H9 (cell line): ENCODE measurements at regions not wholly inside any gene's neighbourhood (a gene's known extent, or its start where the extent isn't known, plus 50 kb on each side); places are given as distances from the start of the nearest gene placed in this dataset.

Source experiments
- DNase-seq: peaks from one replicate; pipeline ENCODE4 v3.0.0-alpha.2; 2017
- H2AFZ ChIP-seq: one replicate; pipeline ENCODE4 v1.6.1; 2013; ENCODE audit warnings: mild to moderate bottlenecking, low read length, control low read depth, moderate library complexity
- H2AK5ac ChIP-seq: 2 replicates; pipeline ENCODE4 v1.6.1; 2013; ENCODE audit warnings: low read length, control low read depth, mixed read lengths; ENCODE audit not compliant: insufficient read length
- H2BK120ac ChIP-seq: one replicate; pipeline ENCODE4 v1.6.1; 2013; ENCODE audit warnings: low read depth, mild to moderate bottlenecking, low read length, control low read depth, inconsistent platforms; ENCODE audit not compliant: poor library complexity, severe bottlenecking
- H2BK12ac ChIP-seq: 2 replicates; pipeline ENCODE4 v1.6.1; 2013; ENCODE audit warnings: low read length, control low read depth, mixed read lengths, low read depth; ENCODE audit not compliant: insufficient read length
- H2BK15ac ChIP-seq: 2 replicates; pipeline ENCODE4 v1.6.1; 2013; ENCODE audit warnings: low read depth, low read length, control low read depth
- H2BK20ac ChIP-seq: one replicate; pipeline ENCODE4 v1.6.1; 2013; ENCODE audit warnings: low read depth, mild to moderate bottlenecking, low read length, control low read depth, inconsistent platforms; ENCODE audit not compliant: poor library complexity, severe bottlenecking
- H2BK5ac ChIP-seq: 2 replicates; pipeline ENCODE4 v1.6.1; 2013; ENCODE audit warnings: low read length, control low read depth, mixed read lengths; ENCODE audit not compliant: insufficient read length
- H3K14ac ChIP-seq: 2 replicates; pipeline ENCODE4 v1.6.1; 2013; ENCODE audit warnings: low read length, control low read depth; ENCODE audit not compliant: insufficient read depth
- H3K18ac ChIP-seq: 2 replicates; pipeline ENCODE4 v1.6.1; 2013; ENCODE audit warnings: low read depth, mild to moderate bottlenecking, mixed read lengths, low read length, control low read depth; ENCODE audit not compliant: insufficient read length
- H3K23ac ChIP-seq: 2 replicates; pipeline ENCODE4 v1.6.1; 2013; ENCODE audit warnings: low read length, control low read depth, mixed read lengths, low read depth; ENCODE audit not compliant: insufficient read length
- H3K23me2 ChIP-seq: 2 replicates; pipeline ENCODE4 v1.6.1; 2013; ENCODE audit warnings: low read depth, mild to moderate bottlenecking, mixed read lengths, low read length, control low read depth; ENCODE audit not compliant: insufficient read length, poor library complexity, severe bottlenecking
- H3K27ac ChIP-seq: 2 replicates; pipeline ENCODE4 v1.5.1; 2013; ENCODE audit warnings: low read length, control low read depth, mixed read lengths, low read depth; ENCODE audit not compliant: insufficient read length
- H3K27me3 ChIP-seq: 2 replicates; pipeline ENCODE4 v1.6.1; 2013; ENCODE audit warnings: low read length, control low read depth, inconsistent platforms; ENCODE audit not compliant: insufficient read depth
- H3K4ac ChIP-seq: 2 replicates; pipeline ENCODE4 v1.6.1; 2013; ENCODE audit warnings: low read depth, mild to moderate bottlenecking, control low read depth, inconsistent platforms, low read length, moderate library complexity
- H3K4me1 ChIP-seq: 2 replicates; pipeline ENCODE4 v1.6.1; 2013; ENCODE audit warnings: low read length, control low read depth, inconsistent platforms; ENCODE audit not compliant: insufficient read depth
- H3K4me2 ChIP-seq: 2 replicates; pipeline ENCODE4 v1.6.1; 2013; ENCODE audit warnings: low read length, control low read depth, mixed read lengths; ENCODE audit not compliant: insufficient read length, insufficient read depth
- H3K56ac ChIP-seq: 2 replicates; pipeline ENCODE4 v1.6.1; 2013; ENCODE audit warnings: low read depth, mild to moderate bottlenecking, mixed read lengths, low read length, control low read depth; ENCODE audit not compliant: insufficient read length
- H3K79me1 ChIP-seq: 2 replicates; pipeline ENCODE4 v1.6.1; 2013; ENCODE audit warnings: low read depth, mild to moderate bottlenecking, moderate library complexity, low read length, control low read depth, inconsistent platforms; ENCODE audit not compliant: insufficient read depth, poor library complexity, severe bottlenecking
- H3K79me2 ChIP-seq: 2 replicates; pipeline ENCODE4 v1.6.1; 2013; ENCODE audit warnings: low read length, control low read depth, inconsistent platforms; ENCODE audit not compliant: insufficient read depth
- H3K9ac ChIP-seq: 2 replicates; pipeline ENCODE4 v1.6.1; 2013; ENCODE audit warnings: low read length, control low read depth, mixed read lengths; ENCODE audit not compliant: insufficient read length; ENCODE audit errors: extremely low read depth
- H3K9me3 ChIP-seq: one replicate; pipeline ENCODE4 v1.6.1; 2013; ENCODE audit warnings: low read depth, low read length, inconsistent platforms; ENCODE audit not compliant: control insufficient read depth
- H3T11ph ChIP-seq: one replicate; pipeline ENCODE4 v1.6.1; 2013; ENCODE audit warnings: mild to moderate bottlenecking, low read length, control low read depth, inconsistent platforms
- H4K20me1 ChIP-seq: one replicate; pipeline ENCODE4 v1.6.1; 2013; ENCODE audit not compliant: control insufficient read depth, insufficient read length, insufficient read depth
- H4K5ac ChIP-seq: 2 replicates; pipeline ENCODE4 v1.6.1; 2013; ENCODE audit warnings: low read depth, mild to moderate bottlenecking, mixed read lengths, low read length, control low read depth; ENCODE audit not compliant: insufficient read length
- H4K8ac ChIP-seq: replicated peaks from 2 replicates; pipeline ENCODE4 v1.6.1; 2013; ENCODE audit warnings: low read length, control low read depth, mixed read lengths, low read depth; ENCODE audit not compliant: insufficient read length
- H4K91ac ChIP-seq: 2 replicates; pipeline ENCODE4 v1.6.1; 2013; ENCODE audit warnings: low read depth, mild to moderate bottlenecking, moderate library complexity, mixed read lengths, low read length, control low read depth; ENCODE audit not compliant: insufficient read length
- H3K27ac Mint-ChIP-seq, 3 experiments: 2 replicates in 2 of 3; 3 replicates in 1 of 3; pipeline ENCODE4 v1.8.0; 2020 to 2021; ENCODE audit warnings: mixed read lengths in 3 of 3, mild to moderate bottlenecking in 1 of 3, moderate library complexity in 1 of 3
- H3K27me3 Mint-ChIP-seq: 2 replicates; pipeline ENCODE4 v1.8.0; 2021; ENCODE audit warnings: low read depth, mild to moderate bottlenecking, moderate library complexity, mixed read lengths
- H3K36me3 Mint-ChIP-seq, 3 experiments: 2 replicates in 2 of 3; 3 replicates in 1 of 3; pipeline ENCODE4 v1.8.0; 2020 to 2021; ENCODE audit warnings: low read depth in 3 of 3, mixed read lengths in 3 of 3; ENCODE audit not compliant: insufficient read depth in 1 of 3
- H3K4me1 Mint-ChIP-seq, 2 experiments: 2 replicates each; pipeline ENCODE4 v1.8.0; 2020; ENCODE audit warnings: mixed read lengths in 2 of 2
- H3K4me3 Mint-ChIP-seq, 2 experiments: 2 replicates in 1 of 2; 3 replicates in 1 of 2; pipeline ENCODE4 v1.8.0; 2020 to 2021; ENCODE audit warnings: mild to moderate bottlenecking in 2 of 2, mixed read lengths in 2 of 2, moderate library complexity in 1 of 2
- H3K9me3 Mint-ChIP-seq, 2 experiments: 2 replicates in 1 of 2; 3 replicates in 1 of 2; pipeline ENCODE4 v1.8.0; 2020; ENCODE audit warnings: mild to moderate bottlenecking in 2 of 2, mixed read lengths in 2 of 2, moderate library complexity in 1 of 2
- CTCF ChIP-seq: fragments of 200-600 bp; sonication (generic); conservative IDR thresholded peaks from 3 replicates; pipeline ENCODE4 v1.8.0; 2021; ENCODE audit warnings: antibody characterized with exemption, mild to moderate bottlenecking
- WGBS: extraction: QIAGEN DNeasy Blood & Tissue Kit; methylation state at CpG from one replicate; pipeline ENCODE4 v1.1.7; 2013; ENCODE audit warnings: missing lambda C conversion rate, low lambda C conversion rate, mixed read lengths; ENCODE audit not compliant: insufficient read length; ENCODE audit errors: extremely low coverage; 5-methylcytosine and 5-hydroxymethylcytosine counted together

DNA sequence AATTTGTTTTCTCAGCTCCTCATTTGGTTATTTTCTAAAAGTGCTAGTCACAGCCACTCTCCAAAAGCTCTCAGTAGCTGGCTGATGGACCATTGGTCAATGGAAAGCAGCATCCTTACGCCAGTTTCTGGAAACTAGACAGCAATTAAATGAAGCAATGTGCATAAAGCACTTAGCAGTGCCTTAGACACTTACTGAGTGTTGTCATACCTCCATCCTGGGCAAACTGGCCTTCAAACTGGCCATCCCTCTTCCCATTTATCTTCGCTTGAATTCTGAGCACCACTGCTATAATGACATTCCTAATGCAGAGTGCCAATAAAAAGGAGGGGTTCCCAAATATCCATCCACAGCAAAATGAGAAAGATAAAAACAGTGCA is 209.2 kb downstream of the ENC1 start:
- H3K79me1 ChIP-seq = no peaks in the 10 kb centered on the region
- Mint-ChIP-seq H3K4me3 (no peak overlapping the region), H3K9me3 (peaks cover 12 to 17% of the 10 kb centered on the region in 2 experiments), H3K27me3 (peaks cover 69% of the 10 kb centered on the region), H3K36me3 (peaks cover 7 to 15% (median 11%) of the 10 kb centered on the region in 3 experiments), H3K27ac (no peak overlapping the region), H3K4me1 (peaks cover 29 to 33% of the 10 kb centered on the region in 2 experiments)
- no peak overlapping the region for H3K56ac ChIP-seq
- no peak for TF ChIP-seq CTCF
- no peak overlapping the region for H2AFZ ChIP-seq
- H3K18ac ChIP-seq = no peak overlapping the region
- no peak overlapping the region for H3T11ph ChIP-seq
- no peak overlapping the region for H4K5ac ChIP-seq
- H3K27me3 ChIP-seq = no peaks in the 10 kb centered on the region
- no peak overlapping the region for H3K14ac ChIP-seq
- H3K23ac ChIP-seq = no peak overlapping the region
- no peak overlapping the region for H2BK15ac ChIP-seq
- no peak for DNase-seq
- no peaks in the 10 kb centered on the region for H3K23me2 ChIP-seq
- WGBS = no CpG with 5 or more reads among the region's 2 CpGs
- H3K4me2 ChIP-seq = no peak overlapping the region
- H3K27ac ChIP-seq = no peak overlapping the region
- no peaks in the 10 kb centered on the region for H3K9me3 ChIP-seq
- no peak overlapping the region for H2BK20ac ChIP-seq
- no peak overlapping the region for H4K91ac ChIP-seq
- no peaks in the 10 kb centered on the region for H3K79me2 ChIP-seq
- no peak overlapping the region for H2BK120ac ChIP-seq
- H4K20me1 ChIP-seq = no peaks in the 10 kb centered on the region
- H2BK12ac ChIP-seq = no peak overlapping the region
- no peak overlapping the region for H3K9ac ChIP-seq
- H2BK5ac ChIP-seq = no peak overlapping the region
- no peak overlapping the region for H4K8ac ChIP-seq
- H3K4me1 ChIP-seq = peaks cover 7% of the 10 kb centered on the region; the same call in 1 of the 2 replicates
- H2AK5ac ChIP-seq = no peak overlapping the region
- H3K4ac ChIP-seq = no peak overlapping the region
